GM12892 (cell line): ENCODE measurements at regions not wholly inside any gene's neighbourhood (a gene's known extent, or its start where the extent isn't known, plus 50 kb on each side); places are given as distances from the start of the nearest gene placed in this dataset.

Experiments
- DNase-seq: peaks from one replicate; pipeline ENCODE4 v3.0.0; 2011; ENCODE audit not compliant: insufficient read length
- FAIRE-seq: peaks from 2 replicates; lab custom pipeline; 2011; peaks lifted over from hg19 to GRCh38; lab: Jason Lieb, UNC
- POLR2A ChIP-seq: IDR thresholded peaks from 2 replicates; pipeline ENCODE4 v1.6.1; 2011; ENCODE audit warnings: low read depth, low read length, control low read depth
- POLR2AphosphoS5 ChIP-seq: IDR thresholded peaks from 2 replicates; pipeline ENCODE4 v1.6.1; 2011; ENCODE audit warnings: low read depth, low read length, control low read depth
- TAF1 ChIP-seq: IDR thresholded peaks from 2 replicates; pipeline ENCODE4 v1.6.1; 2011; ENCODE audit warnings: low read depth, mild to moderate bottlenecking, control low read depth, low read length, borderline replicate concordance

DNA sequence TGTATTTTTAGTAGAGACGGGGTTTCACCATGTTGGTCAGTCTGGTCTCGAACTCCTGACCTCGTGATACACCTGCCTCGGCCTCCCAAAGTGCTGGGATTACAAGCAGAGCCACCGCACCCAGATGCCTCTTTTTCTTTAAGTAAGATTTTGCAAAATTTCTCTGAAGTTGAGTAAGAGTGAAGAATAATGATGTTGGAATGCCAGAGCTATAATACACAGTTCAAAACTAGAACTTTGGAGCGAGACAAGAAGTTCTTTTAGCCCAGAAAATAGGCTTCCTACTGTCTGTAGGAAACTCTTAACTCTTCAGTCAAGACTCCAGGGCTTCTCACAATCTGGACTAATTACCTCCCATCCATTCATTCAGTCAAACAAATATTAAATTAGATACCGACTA lies 51.4 kb downstream of the MARCHF4 start:
- DNase-seq: no peak
- no peak for TF ChIP-seq POLR2AphosphoS5
- no peak for TF ChIP-seq POLR2A
- TF ChIP-seq TAF1: no peak
- no peak for FAIRE-seq

DNA sequence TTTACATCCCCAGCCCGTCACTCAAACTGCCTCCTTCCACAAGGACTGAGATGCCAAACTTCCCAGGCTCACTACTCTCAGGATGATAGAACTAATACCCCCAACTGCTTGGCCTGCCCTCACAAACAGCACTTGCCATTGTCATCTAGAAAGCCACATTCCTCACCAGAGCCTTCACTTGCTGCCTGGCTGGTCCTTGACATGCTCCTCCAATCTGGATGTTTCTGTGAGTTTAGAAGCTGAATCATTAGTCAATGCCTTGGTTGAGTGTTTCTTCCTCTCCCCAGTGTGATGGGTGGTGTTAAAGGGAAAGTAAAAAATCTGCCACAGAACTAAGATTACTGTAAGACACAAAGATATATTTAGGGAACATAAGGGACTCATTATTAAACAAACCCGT lies 52.5 kb downstream of the MARCHF4 start:
- TF ChIP-seq TAF1: no peak
- no peak for TF ChIP-seq POLR2AphosphoS5
- TF ChIP-seq POLR2A: no peak
- no peak for DNase-seq
- FAIRE-seq: no peak

DNA sequence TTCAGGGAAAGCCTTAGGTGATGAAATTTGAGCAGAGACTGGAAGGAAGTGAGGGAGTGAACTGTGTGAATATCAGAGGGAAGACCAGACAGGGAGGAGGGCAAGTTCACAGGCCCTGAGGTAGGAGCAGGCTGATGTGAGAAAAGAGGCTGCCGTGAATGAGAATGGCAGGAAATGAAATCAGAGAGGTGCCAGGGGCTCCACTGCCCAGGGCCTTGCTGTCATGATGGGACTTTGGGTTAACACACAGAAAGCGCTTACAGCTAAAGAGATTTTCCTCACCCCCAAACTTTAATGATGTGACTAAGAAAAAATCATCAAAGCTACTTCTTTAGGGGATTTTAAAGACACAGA lies 53.8 kb downstream of the MARCHF4 start:
- DNase-seq (no peak), FAIRE-seq (no peak)
- TF ChIP-seq POLR2AphosphoS5: no peak
- no peak for TF ChIP-seq POLR2A
- no peak for TF ChIP-seq TAF1

- TF ChIP-seq POLR2A: no peak
- TF ChIP-seq POLR2AphosphoS5: no peak
- TF ChIP-seq TAF1: no peak
- DNase-seq: no peak
- FAIRE-seq: no peak
These were observed 54.3 kb downstream of the MARCHF4 start for GRCh38 chr2:216317831-216318520.

GRCh38 chr2:216316743-216317142 lies 55.5 kb downstream of the MARCHF4 start:
- FAIRE-seq (no peak), DNase-seq (no peak)
- TF ChIP-seq POLR2A (no peak), TAF1 (no peak), POLR2AphosphoS5 (no peak)

GRCh38 chr2:216315802-216316603 lies 56.3 kb downstream of the MARCHF4 start:
- no peak for FAIRE-seq
- no peak for DNase-seq

GRCh38 chr2:216312441-216312840 lies 59.8 kb downstream of the MARCHF4 start:
- FAIRE-seq (no peak), DNase-seq (no peak)
- TF ChIP-seq POLR2A: no peak
- no peak for TF ChIP-seq TAF1
- TF ChIP-seq POLR2AphosphoS5: no peak

More at GRCh38 chr2:216315802-216316603, 56.3 kb downstream of the MARCHF4 start:
- no peak for TF ChIP-seq POLR2A
- no peak for TF ChIP-seq POLR2AphosphoS5
- no peak for TF ChIP-seq TAF1

DNA sequence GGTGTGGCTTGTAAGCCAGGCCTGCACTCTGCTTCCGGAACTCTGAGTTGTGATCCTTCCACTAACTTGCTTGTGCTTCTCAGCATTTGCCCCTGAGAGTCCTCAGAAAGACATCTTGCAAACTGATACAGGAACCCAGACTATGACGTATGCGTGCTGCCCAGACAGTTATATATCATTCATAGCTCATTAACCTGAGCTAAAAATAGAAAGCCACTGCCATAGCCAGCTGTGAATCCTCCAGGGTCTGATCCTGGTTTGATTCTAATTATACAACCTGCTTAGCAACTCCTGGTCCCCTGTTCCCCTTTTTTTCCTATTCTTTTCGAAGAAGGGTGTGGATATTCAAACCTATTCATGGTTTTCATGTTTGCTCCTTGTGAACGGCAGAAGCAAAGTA lies 63.7 kb downstream of the MARCHF4 start:
- FAIRE-seq (no peak), DNase-seq (no peak)

GRCh38 chr2:216307496-216307895 lies 64.8 kb downstream of the MARCHF4 start:
- FAIRE-seq: no peak

More for the DNA sequence above, 63.7 kb downstream of the MARCHF4 start:
- TF ChIP-seq POLR2A (no peak), POLR2AphosphoS5 (no peak)

DNA sequence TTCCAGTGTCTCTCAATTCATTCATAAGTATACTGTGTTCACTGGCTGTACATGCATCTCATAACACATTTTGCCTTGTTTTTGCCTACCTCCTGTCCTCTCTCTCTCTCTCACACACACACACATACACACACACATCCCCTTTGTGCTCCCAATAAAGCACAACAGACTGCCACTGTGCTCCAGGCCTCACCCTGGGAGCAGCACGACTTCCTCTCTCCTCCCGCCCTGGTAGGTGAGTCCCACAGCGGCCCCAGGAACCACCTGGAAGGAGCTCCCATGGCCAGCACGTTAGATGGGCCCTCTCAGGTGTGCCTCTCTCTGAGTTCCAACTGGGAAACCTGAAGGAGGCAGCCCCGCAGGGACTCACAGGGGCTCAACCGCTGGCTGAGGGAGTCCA lies 65.4 kb downstream of the MARCHF4 start:
- no peak for TF ChIP-seq TAF1
- TF ChIP-seq POLR2AphosphoS5: no peak
- TF ChIP-seq POLR2A: no peak
- no peak for DNase-seq
- no peak for FAIRE-seq

More at GRCh38 chr2:216307496-216307895, 64.8 kb downstream of the MARCHF4 start:
- DNase-seq: no peak
- TF ChIP-seq POLR2A (no peak), POLR2AphosphoS5 (no peak)

DNA sequence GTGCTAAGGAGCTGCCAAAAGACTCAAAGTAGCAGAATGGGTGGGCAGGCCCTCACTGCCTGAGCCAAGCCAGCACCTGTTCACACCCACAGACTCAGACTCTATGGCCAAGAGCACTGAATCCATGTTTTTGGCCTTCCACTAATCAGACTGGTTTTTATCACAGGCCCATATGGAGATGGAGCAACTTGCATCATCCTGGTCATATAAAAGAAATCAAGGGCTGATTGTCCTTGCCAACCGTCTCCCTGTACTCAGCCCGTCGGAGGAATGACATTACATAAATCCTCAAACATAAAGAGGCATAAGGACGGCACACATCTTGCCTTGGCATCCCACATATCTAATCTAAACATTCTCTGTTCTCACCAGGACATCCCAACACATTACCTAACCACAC lies 66.7 kb downstream of the MARCHF4 start:
- no peak for TF ChIP-seq POLR2A
- TF ChIP-seq TAF1: no peak
- no peak for TF ChIP-seq POLR2AphosphoS5
- DNase-seq (no peak), FAIRE-seq (no peak)

GRCh38 chr2:216302981-216303676 lies 69.2 kb downstream of the MARCHF4 start:
- FAIRE-seq (no peak), DNase-seq (no peak)
- TF ChIP-seq POLR2A (no peak), POLR2AphosphoS5 (no peak), TAF1 (no peak)
